T-helper 1 cell (primary cell): ENCODE measurements at regions not wholly inside any gene's neighbourhood (a gene's known extent, or its start where the extent isn't known, plus 50 kb on each side); places are given as distances from the start of the nearest gene placed in this dataset.
"Not testable (repeated sequence)": the region's sequence is repeated elsewhere in the genome, so short reads cannot be mapped to it uniquely, and the experiment has no call there.

Source experiments
- DNase-seq, 5 donors: peaks; one replicate each; pipeline ENCODE4 v3.0.0-alpha.2; 2012 to 2020

GRCh38 chr15:35206060-35206675, 121.1 kb upstream of the NANOGP8 start:
- DNase-seq: peak in 1 of 5 donors; percentile 3

GRCh38 chr15:35198197-35198596, 113.1 kb upstream of the NANOGP8 start:
- DNase-seq: no peak

DNA sequence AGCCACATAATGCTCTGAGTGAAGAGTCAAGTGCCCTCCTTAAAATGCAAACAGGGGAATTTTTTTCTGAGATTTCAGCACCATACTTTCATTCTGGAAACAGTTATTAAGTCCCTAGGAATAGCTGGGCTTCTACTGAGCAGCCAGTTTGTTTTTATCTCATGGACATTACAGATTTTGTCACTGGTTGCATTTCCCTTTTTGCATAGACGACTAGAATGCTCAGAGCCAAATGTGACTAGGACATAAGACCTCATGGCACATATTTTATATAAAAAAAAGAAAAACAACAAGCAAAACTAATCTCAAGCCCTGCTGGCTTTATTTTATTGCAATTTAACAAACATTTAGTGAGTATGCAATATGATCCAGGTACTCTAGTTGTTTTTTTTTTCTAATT, 112.7 kb upstream of the NANOGP8 start:
- no peak for DNase-seq

- DNase-seq: no peak
Observed at GRCh38 chr15:35197306-35197705, 112.2 kb upstream of the NANOGP8 start.

GRCh38 chr15:35196273-35196672, 111.2 kb upstream of the NANOGP8 start:
- DNase-seq: no peak

- DNase-seq: no peak
Observed at GRCh38 chr15:35195649-35196048, 110.6 kb upstream of the NANOGP8 start.

DNA sequence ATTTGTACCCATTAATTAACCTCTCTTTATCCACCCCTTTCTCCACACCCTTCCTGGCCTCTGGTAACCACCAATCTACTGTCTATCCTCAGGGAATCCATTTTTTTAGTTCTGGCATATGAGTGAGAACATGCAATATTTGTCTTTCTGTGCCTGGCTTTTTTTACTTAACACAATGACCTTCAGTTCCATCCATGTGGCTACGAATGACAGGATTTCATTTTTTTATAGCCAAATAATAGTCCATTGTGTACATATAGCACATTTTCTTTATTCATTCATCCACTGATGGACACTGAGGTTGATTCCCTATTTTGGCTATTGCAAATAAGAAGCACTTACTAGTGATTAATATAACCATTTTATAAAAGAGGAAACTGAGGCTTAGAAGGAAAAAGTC, 109.9 kb upstream of the NANOGP8 start:
- DNase-seq: no peak

GRCh38 chr15:35194296-35194695, 109.2 kb upstream of the NANOGP8 start:
- no peak for DNase-seq

- DNase-seq: no peak
Observed at GRCh38 chr15:35191783-35192182, 106.7 kb upstream of the NANOGP8 start.

- no peak for DNase-seq
Observed at GRCh38 chr15:35186346-35186745, 101.3 kb upstream of the NANOGP8 start.

GRCh38 chr15:35184646-35185045, 99.6 kb upstream of the NANOGP8 start:
- DNase-seq: no peak

- peak in 1 of 5 donors; percentile 30 for DNase-seq
Observed at GRCh38 chr15:35182841-35183479, 97.9 kb upstream of the NANOGP8 start.

- DNase-seq: peak in 1 of 5 donors; percentile 23
Observed at GRCh38 chr15:35181538-35181937, 96.4 kb upstream of the NANOGP8 start.

GRCh38 chr15:35179739-35180138, 94.6 kb upstream of the NANOGP8 start:
- no peak for DNase-seq

- DNase-seq: not testable (repeated sequence)
Observed at GRCh38 chr15:35178186-35178585, 93.1 kb upstream of the NANOGP8 start.

DNA sequence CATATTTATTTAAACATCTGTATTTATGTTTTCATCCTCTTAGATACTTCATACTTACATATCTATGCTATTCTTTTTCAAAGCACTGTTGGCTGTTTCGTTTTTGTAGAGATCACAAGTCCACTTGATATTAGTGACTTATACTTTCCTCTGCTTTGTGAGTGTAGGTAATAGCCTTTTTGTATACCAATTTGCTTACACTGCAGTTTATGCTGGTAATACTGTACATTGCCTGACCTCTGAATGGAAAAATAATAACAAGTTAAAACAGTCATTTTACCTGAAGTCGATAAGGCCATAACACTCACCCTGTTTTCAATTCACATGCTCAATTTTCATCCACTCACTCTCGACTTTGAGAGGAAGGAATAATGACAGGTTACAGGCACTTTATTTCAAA, 89.9 kb upstream of the NANOGP8 start:
- no peak for DNase-seq

GRCh38 chr15:35173444-35174118, 88.5 kb upstream of the NANOGP8 start:
- DNase-seq: no peak

GRCh38 chr15:35170207-35170606, 85.1 kb upstream of the NANOGP8 start:
- no peak for DNase-seq

- no peak for DNase-seq
Observed at GRCh38 chr15:35168464-35168863, 83.4 kb upstream of the NANOGP8 start.

GRCh38 chr15:35167675-35168074, 82.6 kb upstream of the NANOGP8 start:
- DNase-seq: no peak

DNA sequence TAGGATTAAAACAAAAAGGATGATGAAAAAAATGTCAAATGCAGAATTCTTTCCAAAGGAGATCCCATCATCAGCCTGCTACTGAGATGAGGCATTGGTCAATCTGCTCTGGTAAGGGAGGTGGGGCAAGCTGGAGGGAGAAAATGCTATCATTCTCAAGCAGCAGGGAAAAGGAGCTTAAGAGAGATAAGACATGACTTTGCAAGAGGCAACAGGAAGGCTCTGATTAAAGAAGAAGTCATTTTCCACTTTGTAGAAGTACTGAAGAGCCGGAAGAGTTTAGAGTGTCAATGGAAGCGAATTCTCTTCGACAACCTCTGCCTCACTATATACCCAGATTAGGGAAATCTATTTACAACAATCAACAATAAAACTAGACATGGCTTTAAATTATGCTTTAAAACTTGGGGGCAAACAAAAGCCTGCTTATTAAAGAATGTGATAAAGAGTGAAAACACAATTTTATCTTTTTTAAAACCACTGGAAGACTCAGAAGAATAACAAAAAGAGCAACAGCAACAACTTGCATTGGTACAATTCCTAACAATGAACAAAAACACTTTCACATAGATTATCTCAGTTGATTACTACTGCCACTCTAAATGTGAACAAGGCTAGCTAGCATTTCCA, 81.8 kb upstream of the NANOGP8 start:
- DNase-seq: no peak

DNA sequence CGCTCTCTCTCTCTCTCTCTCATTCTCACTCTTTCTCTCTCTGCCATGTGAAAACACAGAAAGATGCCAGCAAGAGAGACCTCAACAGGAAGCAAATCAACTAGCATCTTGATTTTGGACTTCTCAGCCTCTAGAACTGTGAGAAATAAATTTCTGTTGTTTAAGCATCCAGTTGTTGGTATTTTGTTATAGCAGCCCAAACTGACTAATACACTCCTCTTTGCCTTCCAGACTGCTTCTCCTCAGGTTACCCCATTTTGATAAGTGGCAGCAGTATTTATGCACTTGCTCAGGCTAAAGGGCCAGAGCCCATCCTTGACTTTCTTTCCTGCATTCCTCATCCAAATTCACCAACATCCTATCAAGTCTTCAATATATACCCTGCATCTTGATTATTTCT, 76.6 kb upstream of the NANOGP8 start:
- no peak for DNase-seq

GRCh38 chr15:35159170-35159569, 74.1 kb upstream of the NANOGP8 start:
- DNase-seq: no peak

- DNase-seq: no peak
Observed at GRCh38 chr15:35151782-35152181, 66.7 kb upstream of the NANOGP8 start.
